PFSK-1 (cell line): ENCODE measurements at regions not wholly inside any gene's neighbourhood (a gene's known extent, or its start where the extent isn't known, plus 50 kb on each side); places are given as distances from the start of the nearest gene placed in this dataset.

ENCODE experiments used
- POLR2AphosphoS5 ChIP-seq: IDR thresholded peaks from 2 replicates; pipeline ENCODE4 v1.6.1; 2012; ENCODE audit warnings: low read depth, mild to moderate bottlenecking, control low read depth, low read length, moderate library complexity
- TAF1 ChIP-seq: IDR thresholded peaks from 2 replicates; pipeline ENCODE4 v1.6.1; 2012; ENCODE audit warnings: low read length, control low read depth, borderline replicate concordance; ENCODE audit not compliant: insufficient read depth
- TF ChIP-seq, protein P1 (sequence below), 2 experiments: IDR thresholded peaks; 2 replicates each; pipeline versions ENCODE4 v1.6.1 to v1.8.0; 2011 to 2012; ENCODE audit warnings: low read depth in 2 of 2, low read length in 2 of 2, control low read depth in 1 of 2, inconsistent platforms in 1 of 2, mild to moderate bottlenecking in 1 of 2, moderate library complexity in 1 of 2; ENCODE audit not compliant: insufficient read depth in 1 of 2

DNA sequence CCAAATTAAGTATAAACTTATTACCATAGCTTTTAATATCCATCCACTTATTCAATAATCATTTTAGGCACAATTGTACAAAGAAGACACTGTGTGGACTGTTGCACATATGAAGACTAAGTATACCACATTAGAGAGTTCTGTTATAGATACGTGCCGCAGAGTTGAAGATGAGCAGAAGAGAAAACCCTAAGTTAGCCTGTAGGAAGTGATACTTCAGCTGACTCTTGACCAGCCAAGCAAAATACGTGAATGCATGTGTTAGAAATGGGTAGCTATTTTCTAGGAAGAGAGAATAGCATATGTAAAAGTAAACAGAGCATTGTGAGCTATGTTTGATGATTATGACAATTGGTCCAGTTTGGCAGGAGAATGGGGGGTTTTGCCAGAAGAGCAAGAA lies 272.0 kb upstream of the ATP11B start:
- TF ChIP-seq POLR2AphosphoS5 (no peak), TAF1 (no peak)
- TF ChIP-seq, protein P1, sequence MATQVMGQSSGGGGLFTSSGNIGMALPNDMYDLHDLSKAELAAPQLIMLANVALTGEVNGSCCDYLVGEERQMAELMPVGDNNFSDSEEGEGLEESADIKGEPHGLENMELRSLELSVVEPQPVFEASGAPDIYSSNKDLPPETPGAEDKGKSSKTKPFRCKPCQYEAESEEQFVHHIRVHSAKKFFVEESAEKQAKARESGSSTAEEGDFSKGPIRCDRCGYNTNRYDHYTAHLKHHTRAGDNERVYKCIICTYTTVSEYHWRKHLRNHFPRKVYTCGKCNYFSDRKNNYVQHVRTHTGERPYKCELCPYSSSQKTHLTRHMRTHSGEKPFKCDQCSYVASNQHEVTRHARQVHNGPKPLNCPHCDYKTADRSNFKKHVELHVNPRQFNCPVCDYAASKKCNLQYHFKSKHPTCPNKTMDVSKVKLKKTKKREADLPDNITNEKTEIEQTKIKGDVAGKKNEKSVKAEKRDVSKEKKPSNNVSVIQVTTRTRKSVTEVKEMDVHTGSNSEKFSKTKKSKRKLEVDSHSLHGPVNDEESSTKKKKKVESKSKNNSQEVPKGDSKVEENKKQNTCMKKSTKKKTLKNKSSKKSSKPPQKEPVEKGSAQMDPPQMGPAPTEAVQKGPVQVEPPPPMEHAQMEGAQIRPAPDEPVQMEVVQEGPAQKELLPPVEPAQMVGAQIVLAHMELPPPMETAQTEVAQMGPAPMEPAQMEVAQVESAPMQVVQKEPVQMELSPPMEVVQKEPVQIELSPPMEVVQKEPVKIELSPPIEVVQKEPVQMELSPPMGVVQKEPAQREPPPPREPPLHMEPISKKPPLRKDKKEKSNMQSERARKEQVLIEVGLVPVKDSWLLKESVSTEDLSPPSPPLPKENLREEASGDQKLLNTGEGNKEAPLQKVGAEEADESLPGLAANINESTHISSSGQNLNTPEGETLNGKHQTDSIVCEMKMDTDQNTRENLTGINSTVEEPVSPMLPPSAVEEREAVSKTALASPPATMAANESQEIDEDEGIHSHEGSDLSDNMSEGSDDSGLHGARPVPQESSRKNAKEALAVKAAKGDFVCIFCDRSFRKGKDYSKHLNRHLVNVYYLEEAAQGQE (IDR thresholded peaks at IDR 0.05; ENCODE audit: insufficient read depth in 1 of 2, low read depth in 2 of 2, low read length in 2 of 2) = no peak
